ENCODE measurements at regions not wholly inside any gene's neighbourhood (a gene's known extent, or its start where the extent isn't known, plus 50 kb on each side); places are given as distances from the start of the nearest gene placed in this dataset.

DNA sequence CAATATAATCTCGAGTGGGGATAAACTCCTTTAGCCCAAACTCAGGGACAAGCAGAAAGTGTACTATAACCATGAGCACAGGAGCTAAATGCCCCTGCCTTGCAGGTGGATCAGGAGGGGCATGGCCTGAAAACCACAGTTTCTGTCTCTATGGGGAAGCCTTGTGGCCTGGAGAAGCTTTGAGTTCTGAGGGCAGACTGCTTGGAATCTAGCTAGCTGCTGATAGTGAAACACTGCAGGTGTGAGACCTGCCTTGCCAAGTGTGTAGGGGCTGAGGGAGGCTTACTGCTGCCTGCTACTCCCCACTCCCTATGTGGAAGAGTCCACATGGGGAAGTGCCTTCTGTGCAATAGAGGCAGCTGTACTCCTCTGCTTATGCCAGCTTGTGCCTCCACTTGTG lies 352.3 kb upstream of the OR4E1 start:
- TF ChIP-seq, protein P1, sequence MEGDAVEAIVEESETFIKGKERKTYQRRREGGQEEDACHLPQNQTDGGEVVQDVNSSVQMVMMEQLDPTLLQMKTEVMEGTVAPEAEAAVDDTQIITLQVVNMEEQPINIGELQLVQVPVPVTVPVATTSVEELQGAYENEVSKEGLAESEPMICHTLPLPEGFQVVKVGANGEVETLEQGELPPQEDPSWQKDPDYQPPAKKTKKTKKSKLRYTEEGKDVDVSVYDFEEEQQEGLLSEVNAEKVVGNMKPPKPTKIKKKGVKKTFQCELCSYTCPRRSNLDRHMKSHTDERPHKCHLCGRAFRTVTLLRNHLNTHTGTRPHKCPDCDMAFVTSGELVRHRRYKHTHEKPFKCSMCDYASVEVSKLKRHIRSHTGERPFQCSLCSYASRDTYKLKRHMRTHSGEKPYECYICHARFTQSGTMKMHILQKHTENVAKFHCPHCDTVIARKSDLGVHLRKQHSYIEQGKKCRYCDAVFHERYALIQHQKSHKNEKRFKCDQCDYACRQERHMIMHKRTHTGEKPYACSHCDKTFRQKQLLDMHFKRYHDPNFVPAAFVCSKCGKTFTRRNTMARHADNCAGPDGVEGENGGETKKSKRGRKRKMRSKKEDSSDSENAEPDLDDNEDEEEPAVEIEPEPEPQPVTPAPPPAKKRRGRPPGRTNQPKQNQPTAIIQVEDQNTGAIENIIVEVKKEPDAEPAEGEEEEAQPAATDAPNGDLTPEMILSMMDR (conservative IDR thresholded peaks at IDR 0.05): no peak
- no peak for TF ChIP-seq ZFX (IDR thresholded peaks at IDR 0.05)

All from C4-2B (cell line).